Liver (tissue), 3 donors: ENCODE measurements at regions not wholly inside any gene's neighbourhood (a gene's known extent, or its start where the extent isn't known, plus 50 kb on each side); places are given as distances from the start of the nearest gene placed in this dataset.

ENCODE experiments used
- FOXA1 ChIP-seq: IDR thresholded peaks from 2 replicates; pipeline ENCODE4 v1.6.1; 2016; ENCODE audit warnings: antibody characterized with exemption
- GABPA ChIP-seq, 2 donors: IDR thresholded peaks in 1 of 2; conservative IDR thresholded peaks in 1 of 2; 2 replicates each; pipeline ENCODE4 v1.6.1; 2016; ENCODE audit warnings: antibody characterized with exemption in 2 of 2, mild to moderate bottlenecking in 1 of 2, moderate library complexity in 1 of 2
- HNF4G ChIP-seq: IDR thresholded peaks from 2 replicates; pipeline ENCODE4 v1.6.1; 2016; ENCODE audit warnings: antibody characterized with exemption
- JUND ChIP-seq, 2 donors: IDR thresholded peaks; 2 replicates each; pipeline ENCODE4 v1.6.1; 2016; ENCODE audit warnings: antibody characterized with exemption in 2 of 2
- RAD21 ChIP-seq, 2 donors: IDR thresholded peaks; 2 replicates each; pipeline ENCODE4 v1.6.1; 2016; ENCODE audit warnings: antibody characterized with exemption in 2 of 2, mild to moderate bottlenecking in 2 of 2
- SP1 ChIP-seq: IDR thresholded peaks from 2 replicates; pipeline ENCODE4 v1.6.1; 2018; ENCODE audit warnings: antibody characterized with exemption, mild to moderate bottlenecking
- TAF1 ChIP-seq: conservative IDR thresholded peaks from 2 replicates; pipeline ENCODE4 v1.6.1; 2016; ENCODE audit warnings: antibody characterized with exemption, mild to moderate bottlenecking
- TF ChIP-seq, protein P1 (sequence below): fragments of 150-350 bp; IDR thresholded peaks from 2 replicates; pipeline ENCODE4 v1.5.1; 2017; ENCODE audit warnings: improper control_type of control experiment, low read depth, low read length; ENCODE audit not compliant: missing input control
- TF ChIP-seq, protein P2 (sequence below): IDR thresholded peaks from 2 replicates; pipeline ENCODE4 v1.6.1; 2016; ENCODE audit warnings: antibody characterized with exemption
- TF ChIP-seq, protein P3 (sequence below): IDR thresholded peaks from 2 replicates; pipeline ENCODE4 v1.6.1; 2016; ENCODE audit warnings: antibody characterized with exemption
- donor health status: healthy.
- donor health status: healthy.

DNA sequence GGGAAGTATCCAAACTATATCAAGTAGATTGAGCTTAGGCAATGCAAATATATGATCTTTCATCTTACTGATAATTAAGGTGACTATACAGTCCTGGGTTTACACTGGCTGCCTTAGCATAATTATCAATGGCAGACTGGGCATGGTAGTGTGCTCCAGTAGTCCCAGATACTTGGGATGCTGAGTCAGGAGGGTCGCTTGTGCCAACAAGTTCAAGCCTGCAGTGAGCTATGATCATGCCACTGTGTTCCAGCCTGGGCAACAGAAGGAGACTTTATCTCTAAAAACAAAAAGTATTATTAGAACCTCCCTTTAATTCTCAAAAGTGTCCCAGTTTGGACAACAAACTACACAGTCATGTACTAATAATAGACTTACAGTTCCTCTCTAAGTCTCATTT is 99.4 kb upstream of the RASGEF1B start:
- TF ChIP-seq, protein P1, sequence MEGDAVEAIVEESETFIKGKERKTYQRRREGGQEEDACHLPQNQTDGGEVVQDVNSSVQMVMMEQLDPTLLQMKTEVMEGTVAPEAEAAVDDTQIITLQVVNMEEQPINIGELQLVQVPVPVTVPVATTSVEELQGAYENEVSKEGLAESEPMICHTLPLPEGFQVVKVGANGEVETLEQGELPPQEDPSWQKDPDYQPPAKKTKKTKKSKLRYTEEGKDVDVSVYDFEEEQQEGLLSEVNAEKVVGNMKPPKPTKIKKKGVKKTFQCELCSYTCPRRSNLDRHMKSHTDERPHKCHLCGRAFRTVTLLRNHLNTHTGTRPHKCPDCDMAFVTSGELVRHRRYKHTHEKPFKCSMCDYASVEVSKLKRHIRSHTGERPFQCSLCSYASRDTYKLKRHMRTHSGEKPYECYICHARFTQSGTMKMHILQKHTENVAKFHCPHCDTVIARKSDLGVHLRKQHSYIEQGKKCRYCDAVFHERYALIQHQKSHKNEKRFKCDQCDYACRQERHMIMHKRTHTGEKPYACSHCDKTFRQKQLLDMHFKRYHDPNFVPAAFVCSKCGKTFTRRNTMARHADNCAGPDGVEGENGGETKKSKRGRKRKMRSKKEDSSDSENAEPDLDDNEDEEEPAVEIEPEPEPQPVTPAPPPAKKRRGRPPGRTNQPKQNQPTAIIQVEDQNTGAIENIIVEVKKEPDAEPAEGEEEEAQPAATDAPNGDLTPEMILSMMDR: no peak
- TF ChIP-seq, protein P2, sequence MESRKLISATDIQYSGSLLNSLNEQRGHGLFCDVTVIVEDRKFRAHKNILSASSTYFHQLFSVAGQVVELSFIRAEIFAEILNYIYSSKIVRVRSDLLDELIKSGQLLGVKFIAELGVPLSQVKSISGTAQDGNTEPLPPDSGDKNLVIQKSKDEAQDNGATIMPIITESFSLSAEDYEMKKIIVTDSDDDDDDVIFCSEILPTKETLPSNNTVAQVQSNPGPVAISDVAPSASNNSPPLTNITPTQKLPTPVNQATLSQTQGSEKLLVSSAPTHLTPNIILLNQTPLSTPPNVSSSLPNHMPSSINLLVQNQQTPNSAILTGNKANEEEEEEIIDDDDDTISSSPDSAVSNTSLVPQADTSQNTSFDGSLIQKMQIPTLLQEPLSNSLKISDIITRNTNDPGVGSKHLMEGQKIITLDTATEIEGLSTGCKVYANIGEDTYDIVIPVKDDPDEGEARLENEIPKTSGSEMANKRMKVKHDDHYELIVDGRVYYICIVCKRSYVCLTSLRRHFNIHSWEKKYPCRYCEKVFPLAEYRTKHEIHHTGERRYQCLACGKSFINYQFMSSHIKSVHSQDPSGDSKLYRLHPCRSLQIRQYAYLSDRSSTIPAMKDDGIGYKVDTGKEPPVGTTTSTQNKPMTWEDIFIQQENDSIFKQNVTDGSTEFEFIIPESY: no peak
- TF ChIP-seq SP1: no peak
- no peak for TF ChIP-seq TAF1
- no peak for TF ChIP-seq FOXA1
- TF ChIP-seq RAD21 (IDR thresholded peaks at IDR 0.05): no peak
- TF ChIP-seq JUND (IDR thresholded peaks at IDR 0.05): no peak
- TF ChIP-seq, protein P3, sequence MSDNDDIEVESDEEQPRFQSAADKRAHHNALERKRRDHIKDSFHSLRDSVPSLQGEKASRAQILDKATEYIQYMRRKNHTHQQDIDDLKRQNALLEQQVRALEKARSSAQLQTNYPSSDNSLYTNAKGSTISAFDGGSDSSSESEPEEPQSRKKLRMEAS: no peak
- TF ChIP-seq GABPA (IDR thresholded peaks at IDR 0.05 in 1 of 2, conservative IDR thresholded peaks at IDR 0.05 in 1 of 2): no peak
- no peak for TF ChIP-seq HNF4G
